ENCODE measurements at regions not wholly inside any gene's neighbourhood (a gene's known extent, or its start where the extent isn't known, plus 50 kb on each side); places are given as distances from the start of the nearest gene placed in this dataset.

GRCh38 chrX:87874043-87874442, 356.4 kb downstream of the KLHL4 start:
- TF ChIP-seq, protein P1, sequence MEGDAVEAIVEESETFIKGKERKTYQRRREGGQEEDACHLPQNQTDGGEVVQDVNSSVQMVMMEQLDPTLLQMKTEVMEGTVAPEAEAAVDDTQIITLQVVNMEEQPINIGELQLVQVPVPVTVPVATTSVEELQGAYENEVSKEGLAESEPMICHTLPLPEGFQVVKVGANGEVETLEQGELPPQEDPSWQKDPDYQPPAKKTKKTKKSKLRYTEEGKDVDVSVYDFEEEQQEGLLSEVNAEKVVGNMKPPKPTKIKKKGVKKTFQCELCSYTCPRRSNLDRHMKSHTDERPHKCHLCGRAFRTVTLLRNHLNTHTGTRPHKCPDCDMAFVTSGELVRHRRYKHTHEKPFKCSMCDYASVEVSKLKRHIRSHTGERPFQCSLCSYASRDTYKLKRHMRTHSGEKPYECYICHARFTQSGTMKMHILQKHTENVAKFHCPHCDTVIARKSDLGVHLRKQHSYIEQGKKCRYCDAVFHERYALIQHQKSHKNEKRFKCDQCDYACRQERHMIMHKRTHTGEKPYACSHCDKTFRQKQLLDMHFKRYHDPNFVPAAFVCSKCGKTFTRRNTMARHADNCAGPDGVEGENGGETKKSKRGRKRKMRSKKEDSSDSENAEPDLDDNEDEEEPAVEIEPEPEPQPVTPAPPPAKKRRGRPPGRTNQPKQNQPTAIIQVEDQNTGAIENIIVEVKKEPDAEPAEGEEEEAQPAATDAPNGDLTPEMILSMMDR (IDR thresholded peaks at IDR 0.05; ENCODE audit: insufficient read depth, low read depth, low read length), result no peak
- TF ChIP-seq EZH2 (IDR thresholded peaks at IDR 0.05; ENCODE audit: insufficient read depth, low read length), result no peak

All from astrocyte (in vitro differentiated cells and primary cell).